ENCODE measurements at regions not wholly inside any gene's neighbourhood (a gene's known extent, or its start where the extent isn't known, plus 50 kb on each side); places are given as distances from the start of the nearest gene placed in this dataset.

DNA sequence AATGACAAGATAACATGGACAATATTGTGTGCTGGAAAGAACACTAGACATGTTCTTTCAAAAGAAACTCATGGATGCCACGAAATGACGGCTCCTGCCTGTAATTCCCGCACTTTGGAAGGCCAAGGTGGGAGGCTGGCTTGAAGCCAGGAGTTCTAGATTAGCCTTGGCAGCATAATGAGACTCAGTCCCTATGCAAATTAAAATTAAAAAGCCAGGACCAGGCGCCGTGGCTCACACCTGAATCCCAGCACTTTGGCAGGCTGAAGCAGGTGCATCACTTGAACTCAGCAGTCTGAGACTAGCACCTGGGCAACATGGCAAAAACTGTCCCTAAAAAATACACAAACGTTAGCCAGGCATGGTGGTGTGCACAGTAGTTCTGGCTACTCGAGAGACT, 814.2 kb downstream of the BRINP1 start (continued):
- TF ChIP-seq MXI1 (conservative IDR thresholded peaks at IDR 0.05; ENCODE audit: poor library complexity, severe bottlenecking) (no peak), SMC3 (conservative IDR thresholded peaks at IDR 0.05; ENCODE audit: poor library complexity) (no peak)

GRCh38 chr9:118558026-118558425, 811.2 kb downstream of the BRINP1 start:
- H2AFZ ChIP-seq (ENCODE audit: low read depth, low read length), result no peak overlapping the region
- no peaks in the 10 kb centered on the region for H4K20me1 ChIP-seq (ENCODE audit: insufficient read depth)
- H3K9me2 ChIP-seq (ENCODE audit: insufficient read depth, low read length), result no peaks in the 10 kb centered on the region
- no peak overlapping the region for H3K9ac ChIP-seq (ENCODE audit: low read length)
- H3K9me3 ChIP-seq (ENCODE audit: low read length), result no peaks in the 10 kb centered on the region
- no peaks in the 10 kb centered on the region for H3F3A ChIP-seq (ENCODE audit: insufficient read depth, low read length, poor library complexity, severe bottlenecking)
- TF ChIP-seq TAF1 (IDR thresholded peaks at IDR 0.05; ENCODE audit: low read depth) (no peak), CTCF (IDR thresholded peaks at IDR 0.05; ENCODE audit: poor library complexity, severe bottlenecking) (no peak), RAD21 (conservative IDR thresholded peaks at IDR 0.05) (no peak), EP300 (conservative IDR thresholded peaks at IDR 0.05; ENCODE audit: poor library complexity, severe bottlenecking) (no peak), EZH2 (IDR thresholded peaks at IDR 0.05; ENCODE audit: borderline replicate concordance, insufficient read depth, low read length, poor library complexity, severe bottlenecking) (no peak)
- no peaks in the 10 kb centered on the region for H3K27me3 ChIP-seq (ENCODE audit: insufficient read depth, low read depth, low read length)
- H3K36me3 ChIP-seq (ENCODE audit: insufficient read depth, low read length), result no peaks in the 10 kb centered on the region
- H3K4me2 ChIP-seq (ENCODE audit: low read length), result no peak overlapping the region
- no peaks in the 10 kb centered on the region for H3K79me2 ChIP-seq (replicated peaks; ENCODE audit: insufficient read depth, low read length)
- no peak overlapping the region for H3K27ac ChIP-seq (ENCODE audit: low read length)
- H3K4me3 ChIP-seq (ENCODE audit: low read length), result no peak overlapping the region

DNA sequence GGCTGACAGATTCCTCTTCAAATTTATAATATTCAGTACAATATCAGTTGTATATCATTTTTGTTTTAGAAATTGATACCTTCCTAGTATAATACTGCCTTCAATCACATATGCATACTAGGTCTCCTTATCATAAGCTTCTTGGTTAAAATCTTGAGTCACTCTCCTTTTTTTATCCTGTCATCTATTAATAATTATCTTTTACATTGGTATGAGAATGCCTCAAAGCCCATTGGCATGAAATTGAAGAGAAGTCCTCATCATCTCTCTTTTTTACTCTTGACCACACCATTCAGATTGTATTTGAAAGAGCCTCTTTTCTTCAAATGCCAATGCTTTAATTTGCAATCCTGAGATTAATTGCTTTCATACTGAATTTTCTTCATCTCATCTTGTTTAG, 810.3 kb downstream of the BRINP1 start:
- H3K36me3 ChIP-seq (ENCODE audit: insufficient read depth, low read length), result no peaks in the 10 kb centered on the region
- no peak overlapping the region for H3K4me3 ChIP-seq (ENCODE audit: low read length)
- no peaks in the 10 kb centered on the region for H4K20me1 ChIP-seq (ENCODE audit: insufficient read depth)
- TF ChIP-seq POLR2AphosphoS5 (IDR thresholded peaks at IDR 0.05) (no peak), EP300 (conservative IDR thresholded peaks at IDR 0.05; ENCODE audit: poor library complexity, severe bottlenecking) (no peak), TAF1 (IDR thresholded peaks at IDR 0.05; ENCODE audit: low read depth) (no peak), CTCF (IDR thresholded peaks at IDR 0.05; ENCODE audit: poor library complexity, severe bottlenecking) (no peak), MXI1 (conservative IDR thresholded peaks at IDR 0.05; ENCODE audit: poor library complexity, severe bottlenecking) (no peak), SMC3 (conservative IDR thresholded peaks at IDR 0.05; ENCODE audit: poor library complexity) (no peak), RAD21 (conservative IDR thresholded peaks at IDR 0.05) (no peak), EZH2 (IDR thresholded peaks at IDR 0.05; ENCODE audit: borderline replicate concordance, insufficient read depth, low read length, poor library complexity, severe bottlenecking) (no peak)
- TF ChIP-seq, protein P1, sequence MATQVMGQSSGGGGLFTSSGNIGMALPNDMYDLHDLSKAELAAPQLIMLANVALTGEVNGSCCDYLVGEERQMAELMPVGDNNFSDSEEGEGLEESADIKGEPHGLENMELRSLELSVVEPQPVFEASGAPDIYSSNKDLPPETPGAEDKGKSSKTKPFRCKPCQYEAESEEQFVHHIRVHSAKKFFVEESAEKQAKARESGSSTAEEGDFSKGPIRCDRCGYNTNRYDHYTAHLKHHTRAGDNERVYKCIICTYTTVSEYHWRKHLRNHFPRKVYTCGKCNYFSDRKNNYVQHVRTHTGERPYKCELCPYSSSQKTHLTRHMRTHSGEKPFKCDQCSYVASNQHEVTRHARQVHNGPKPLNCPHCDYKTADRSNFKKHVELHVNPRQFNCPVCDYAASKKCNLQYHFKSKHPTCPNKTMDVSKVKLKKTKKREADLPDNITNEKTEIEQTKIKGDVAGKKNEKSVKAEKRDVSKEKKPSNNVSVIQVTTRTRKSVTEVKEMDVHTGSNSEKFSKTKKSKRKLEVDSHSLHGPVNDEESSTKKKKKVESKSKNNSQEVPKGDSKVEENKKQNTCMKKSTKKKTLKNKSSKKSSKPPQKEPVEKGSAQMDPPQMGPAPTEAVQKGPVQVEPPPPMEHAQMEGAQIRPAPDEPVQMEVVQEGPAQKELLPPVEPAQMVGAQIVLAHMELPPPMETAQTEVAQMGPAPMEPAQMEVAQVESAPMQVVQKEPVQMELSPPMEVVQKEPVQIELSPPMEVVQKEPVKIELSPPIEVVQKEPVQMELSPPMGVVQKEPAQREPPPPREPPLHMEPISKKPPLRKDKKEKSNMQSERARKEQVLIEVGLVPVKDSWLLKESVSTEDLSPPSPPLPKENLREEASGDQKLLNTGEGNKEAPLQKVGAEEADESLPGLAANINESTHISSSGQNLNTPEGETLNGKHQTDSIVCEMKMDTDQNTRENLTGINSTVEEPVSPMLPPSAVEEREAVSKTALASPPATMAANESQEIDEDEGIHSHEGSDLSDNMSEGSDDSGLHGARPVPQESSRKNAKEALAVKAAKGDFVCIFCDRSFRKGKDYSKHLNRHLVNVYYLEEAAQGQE (IDR thresholded peaks at IDR 0.05; ENCODE audit: borderline replicate concordance), result no peak
- H3K9me3 ChIP-seq (ENCODE audit: low read length), result no peaks in the 10 kb centered on the region
- H3K9me2 ChIP-seq (ENCODE audit: insufficient read depth, low read length), result no peaks in the 10 kb centered on the region
- H3K27ac ChIP-seq (ENCODE audit: low read length), result no peak overlapping the region
- H3K79me2 ChIP-seq (replicated peaks; ENCODE audit: insufficient read depth, low read length), result no peaks in the 10 kb centered on the region
- no peak overlapping the region for H3K4me2 ChIP-seq (ENCODE audit: low read length)
- no peaks in the 10 kb centered on the region for H3F3A ChIP-seq (ENCODE audit: insufficient read depth, low read length, poor library complexity, severe bottlenecking)
- H3K9ac ChIP-seq (ENCODE audit: low read length), result no peak overlapping the region
- no peaks in the 10 kb centered on the region for H3K27me3 ChIP-seq (ENCODE audit: insufficient read depth, low read depth, low read length)
- H2AFZ ChIP-seq (ENCODE audit: low read depth, low read length), result no peak overlapping the region

All from neural cell (in vitro differentiated cells).